T-helper 9 cell (primary cell): ENCODE measurements at regions not wholly inside any gene's neighbourhood (a gene's known extent, or its start where the extent isn't known, plus 50 kb on each side); places are given as distances from the start of the nearest gene placed in this dataset.

Experiments
- DNase-seq: peaks from one replicate; pipeline ENCODE4 v3.0.0-alpha.2; 2020

- DNase-seq: no peak
These were observed 208.8 kb upstream of the SALL3 start for GRCh38 chr18:78770823-78771139.

- no peak for DNase-seq
These were observed 207.9 kb upstream of the SALL3 start for GRCh38 chr18:78771496-78772359.

- DNase-seq: no peak
These were observed 207.0 kb upstream of the SALL3 start for GRCh38 chr18:78772360-78773302.

GRCh38 chr18:78773303-78773755 is 206.3 kb upstream of the SALL3 start:
- DNase-seq: no peak

GRCh38 chr18:78773819-78774218 is 205.8 kb upstream of the SALL3 start:
- DNase-seq: no peak

GRCh38 chr18:78774741-78775141 is 204.9 kb upstream of the SALL3 start:
- no peak for DNase-seq

GRCh38 chr18:78776151-78776550 is 203.5 kb upstream of the SALL3 start:
- DNase-seq: no peak

GRCh38 chr18:78776706-78777285 is 202.8 kb upstream of the SALL3 start:
- no peak for DNase-seq

GRCh38 chr18:78777992-78778391 is 201.6 kb upstream of the SALL3 start:
- DNase-seq: no peak

- no peak for DNase-seq
These were observed 201.0 kb upstream of the SALL3 start for GRCh38 chr18:78778651-78779050.

GRCh38 chr18:78779996-78780718 is 199.5 kb upstream of the SALL3 start:
- DNase-seq: no peak

GRCh38 chr18:78780719-78781600 is 198.7 kb upstream of the SALL3 start:
- DNase-seq: no peak

GRCh38 chr18:78781601-78781960 is 198.0 kb upstream of the SALL3 start:
- no peak for DNase-seq

- DNase-seq: no peak
These were observed 196.6 kb upstream of the SALL3 start for GRCh38 chr18:78782951-78783563.

- no peak for DNase-seq
These were observed 196.1 kb upstream of the SALL3 start for GRCh38 chr18:78783564-78783960.

- DNase-seq: no peak
These were observed 194.8 kb upstream of the SALL3 start for GRCh38 chr18:78784861-78785260.

GRCh38 chr18:78785706-78786105 is 193.9 kb upstream of the SALL3 start:
- DNase-seq: no peak

GRCh38 chr18:78786776-78787175 is 192.8 kb upstream of the SALL3 start:
- no peak for DNase-seq

- DNase-seq: no peak
These were observed 191.9 kb upstream of the SALL3 start for GRCh38 chr18:78787751-78788150.

GRCh38 chr18:78788161-78788560 is 191.5 kb upstream of the SALL3 start:
- DNase-seq: no peak

- no peak for DNase-seq
These were observed 189.8 kb upstream of the SALL3 start for GRCh38 chr18:78789850-78790249.
